ENCODE measurements at regions not wholly inside any gene's neighbourhood (a gene's known extent, or its start where the extent isn't known, plus 50 kb on each side); places are given as distances from the start of the nearest gene placed in this dataset.
"Not testable (repeated sequence)": the region's sequence is repeated elsewhere in the genome, so short reads cannot be mapped to it uniquely, and the experiment has no call there.

- DNase-seq (ENCODE audit: low read depth): not testable (repeated sequence)
These were observed 163.0 kb downstream of the PMAIP1 start for GRCh38 chr18:60062831-60063230.

- no peak for DNase-seq (ENCODE audit: low read depth)
These were observed 162.6 kb downstream of the PMAIP1 start for GRCh38 chr18:60062396-60062795.

DNA sequence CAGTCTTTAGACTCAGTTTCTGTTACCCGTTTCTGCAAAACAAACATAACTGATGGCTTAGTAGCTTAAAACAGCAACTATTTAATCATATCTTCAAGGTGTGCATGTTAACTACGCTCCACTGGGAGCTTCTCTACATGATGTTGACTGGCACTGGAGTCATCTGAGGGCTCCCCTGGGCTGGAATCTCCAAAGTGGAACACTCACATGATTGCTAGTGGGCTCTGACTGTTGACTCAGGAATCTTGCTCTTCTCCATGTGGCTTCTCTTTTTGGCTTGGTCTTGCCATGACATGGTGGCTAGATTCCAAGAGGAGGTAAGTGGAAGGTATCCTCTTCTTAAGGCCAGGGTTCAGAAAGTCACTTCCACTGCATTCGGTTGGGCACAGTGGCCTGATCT, 160.8 kb downstream of the PMAIP1 start:
- DNase-seq (ENCODE audit: low read depth): no peak

DNA sequence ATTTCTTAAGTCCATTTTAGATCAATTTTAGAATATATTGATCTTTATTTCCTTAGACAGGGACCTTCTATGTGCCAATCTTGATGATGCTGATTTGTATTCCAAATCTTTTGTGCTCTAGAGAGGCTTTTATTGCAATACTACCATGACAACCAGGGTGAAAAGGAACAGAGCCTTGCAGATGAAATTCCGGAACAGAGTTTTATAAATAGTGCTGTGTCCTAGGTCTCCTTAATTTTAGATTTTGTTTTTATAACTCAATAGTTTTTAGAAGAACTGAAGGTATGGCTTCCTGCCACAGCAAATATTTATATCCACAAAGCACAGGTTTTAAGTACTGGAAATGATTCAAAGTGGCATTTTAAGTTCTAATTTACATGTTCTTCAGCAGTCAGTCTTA, 160.2 kb downstream of the PMAIP1 start:
- DNase-seq (ENCODE audit: low read depth): no peak

- no peak for DNase-seq (ENCODE audit: low read depth)
These were observed 159.4 kb downstream of the PMAIP1 start for GRCh38 chr18:60059216-60059615.

DNA sequence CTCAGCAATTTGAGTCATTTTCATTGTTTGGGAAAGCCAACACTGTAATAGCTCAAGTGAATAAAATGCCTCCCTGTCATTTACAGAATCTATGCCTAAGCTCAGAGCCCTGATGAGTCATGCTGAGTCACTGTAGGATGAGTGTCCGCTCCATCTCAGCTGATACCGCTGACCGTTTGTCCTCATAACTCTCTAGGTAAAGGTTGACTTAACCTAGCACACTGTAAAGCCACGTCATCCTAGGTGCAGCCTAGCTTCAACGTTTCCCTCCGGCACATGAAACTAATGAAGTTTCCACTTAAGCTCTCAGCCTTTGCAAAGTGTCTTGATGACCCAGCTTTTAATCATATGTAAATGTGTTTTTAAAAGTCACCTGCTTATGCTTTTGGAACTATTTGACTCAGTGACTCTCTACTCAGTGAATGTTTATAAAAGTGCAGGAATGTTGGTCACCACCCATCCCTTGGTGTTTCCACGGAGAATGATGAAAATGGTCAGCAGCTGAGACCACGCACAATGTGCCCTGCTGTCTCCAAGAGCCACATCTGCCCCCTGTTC, 154.0 kb downstream of the PMAIP1 start:
- no peak for DNase-seq (ENCODE audit: low read depth)

DNA sequence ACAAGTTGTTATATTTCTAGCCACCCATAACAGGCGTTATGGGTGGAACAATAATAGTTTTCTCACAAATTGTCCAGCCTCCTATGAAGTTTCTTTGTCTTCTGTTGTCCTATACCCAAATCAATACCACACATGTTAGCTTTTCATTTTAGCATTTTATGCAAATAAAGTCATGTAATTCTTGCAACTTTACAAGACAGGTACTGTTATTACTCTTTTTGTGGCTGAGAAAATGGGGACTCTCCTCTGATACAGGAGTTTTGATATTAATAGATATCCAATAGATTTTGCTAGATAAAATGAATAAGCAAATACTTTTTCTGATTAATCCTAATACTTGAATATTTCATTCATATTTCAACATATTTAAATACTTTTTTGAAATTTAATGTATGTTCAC, 151.0 kb downstream of the PMAIP1 start:
- DNase-seq (ENCODE audit: low read depth): no peak

GRCh38 chr18:60049172-60049571, 149.4 kb downstream of the PMAIP1 start:
- DNase-seq (ENCODE audit: low read depth): no peak

GRCh38 chr18:60047556-60047955, 147.8 kb downstream of the PMAIP1 start:
- no peak for DNase-seq (ENCODE audit: low read depth)

DNA sequence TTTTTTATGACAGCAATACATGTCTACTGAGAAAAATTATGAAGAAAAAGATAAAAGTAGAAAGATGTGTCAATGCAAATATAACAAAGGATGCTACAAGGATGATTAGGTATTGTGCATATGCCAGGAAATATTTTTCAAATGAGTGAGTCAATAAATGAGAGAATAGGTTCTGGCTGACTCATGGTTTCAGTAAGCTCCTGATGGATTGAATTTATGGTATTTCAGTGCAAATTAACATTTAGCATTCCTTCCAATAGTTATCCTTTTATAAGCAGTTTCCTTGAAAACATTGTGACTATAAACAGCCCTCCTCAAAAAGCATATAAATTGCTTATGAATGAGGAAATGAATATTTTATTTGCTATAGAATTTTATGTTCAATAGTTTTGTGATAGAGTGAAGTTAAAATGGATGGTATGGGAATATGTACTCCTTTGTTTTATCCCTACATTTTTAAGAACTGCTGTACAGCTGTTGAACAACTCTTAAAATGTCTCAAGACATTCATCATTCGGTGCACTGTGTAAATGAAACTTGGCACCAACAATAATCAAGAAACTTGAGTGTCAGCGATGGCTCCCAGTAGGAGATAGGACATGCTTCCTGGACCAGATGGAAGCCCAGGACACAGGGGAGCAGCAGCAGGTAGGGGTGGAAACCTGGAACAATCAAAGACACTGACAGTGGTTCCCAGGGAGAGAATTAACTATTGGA, 144.7 kb downstream of the PMAIP1 start:
- DNase-seq (ENCODE audit: low read depth): no peak

DNA sequence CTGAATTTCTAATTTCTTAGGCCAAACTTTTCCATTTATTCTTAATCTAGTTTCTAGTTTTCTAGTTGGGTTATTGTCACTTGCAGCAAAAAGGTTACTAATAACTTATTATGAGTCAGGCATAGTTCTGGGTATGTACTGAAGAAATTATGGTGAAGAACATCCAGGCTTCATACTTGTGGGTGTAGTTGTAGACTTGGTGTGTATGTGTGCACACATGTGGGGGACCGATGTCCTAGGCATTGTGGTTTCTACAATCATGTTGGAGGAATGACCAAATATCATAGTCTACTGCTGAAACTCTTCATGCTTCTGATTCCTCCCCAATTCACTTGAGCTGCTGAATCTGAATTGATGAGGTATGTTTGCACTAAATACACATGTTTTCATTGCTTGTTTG, 141.2 kb downstream of the PMAIP1 start:
- DNase-seq (ENCODE audit: low read depth): no peak

- no peak for DNase-seq (ENCODE audit: low read depth)
These were observed 138.9 kb downstream of the PMAIP1 start for GRCh38 chr18:60038731-60039130.

GRCh38 chr18:60027397-60027796, 127.6 kb downstream of the PMAIP1 start:
- no peak for DNase-seq (ENCODE audit: low read depth)

DNA sequence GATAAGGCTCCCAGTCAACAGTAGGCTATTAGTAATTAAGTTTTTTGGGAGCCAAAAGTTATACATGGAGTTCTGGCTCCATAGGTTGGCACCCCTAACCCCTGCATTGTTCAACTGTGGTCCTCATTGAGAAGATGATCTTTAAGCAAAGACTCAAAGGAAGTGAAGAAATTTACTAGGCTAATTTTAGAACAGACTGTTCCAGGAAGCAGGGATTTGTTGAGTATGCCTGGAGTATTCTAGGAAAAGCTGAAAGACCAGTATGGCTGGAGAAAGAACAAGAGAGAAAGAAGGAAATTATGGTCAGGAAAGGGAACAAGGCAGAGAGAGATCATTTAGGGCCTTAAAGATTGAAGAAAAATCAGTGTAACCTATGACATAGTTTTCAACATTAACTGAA, 125.1 kb downstream of the PMAIP1 start:
- no peak for DNase-seq (ENCODE audit: low read depth)

GRCh38 chr18:60024345-60024744, 124.5 kb downstream of the PMAIP1 start:
- no peak for DNase-seq (ENCODE audit: low read depth)

GRCh38 chr18:60022671-60023276, 123.0 kb downstream of the PMAIP1 start:
- no peak for DNase-seq (ENCODE audit: low read depth)

- DNase-seq (ENCODE audit: low read depth): no peak
These were observed 121.8 kb downstream of the PMAIP1 start for GRCh38 chr18:60021556-60021955.

DNA sequence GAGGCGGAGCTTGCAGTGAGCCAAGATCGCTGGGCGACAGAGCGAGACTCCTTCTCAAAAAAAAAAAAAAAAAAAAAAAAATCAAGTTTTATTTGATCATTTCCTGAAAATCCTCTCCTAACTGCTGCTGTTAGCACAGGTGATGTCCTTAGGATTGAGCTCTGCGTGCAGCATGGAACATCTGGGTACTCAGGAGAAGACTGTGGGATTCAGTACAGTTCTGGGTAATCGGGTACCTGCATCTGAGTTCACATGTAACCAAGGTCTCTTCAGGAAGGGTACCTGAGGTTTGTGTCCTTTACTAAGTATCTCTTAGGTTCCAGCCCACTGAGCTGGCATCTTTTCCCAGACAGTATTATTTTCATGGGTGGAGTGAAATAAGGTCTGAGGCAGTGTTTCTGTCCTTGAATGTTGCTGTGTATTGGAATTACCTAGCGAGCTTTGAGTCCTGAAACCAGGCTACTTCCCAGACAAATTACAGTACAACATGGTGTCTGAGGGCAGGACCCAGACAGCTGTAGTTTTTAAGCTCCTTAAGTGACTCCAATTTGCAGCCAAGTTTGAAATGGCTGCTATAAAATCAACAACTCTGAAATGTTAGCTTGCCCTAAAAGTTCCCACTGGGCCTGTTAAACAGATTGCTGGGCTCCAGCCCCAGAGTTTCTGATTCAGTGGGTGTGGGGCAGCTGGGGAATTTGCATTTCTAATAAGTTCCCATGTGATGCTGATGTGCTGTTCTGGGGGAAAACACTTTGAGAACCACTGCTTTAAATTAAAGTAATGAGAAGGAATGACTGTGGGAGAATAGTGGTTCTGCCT, 120.5 kb downstream of the PMAIP1 start:
- DNase-seq (ENCODE audit: low read depth): no peak

- DNase-seq (ENCODE audit: low read depth): no peak
These were observed 119.7 kb downstream of the PMAIP1 start for GRCh38 chr18:60019463-60019840.

DNA sequence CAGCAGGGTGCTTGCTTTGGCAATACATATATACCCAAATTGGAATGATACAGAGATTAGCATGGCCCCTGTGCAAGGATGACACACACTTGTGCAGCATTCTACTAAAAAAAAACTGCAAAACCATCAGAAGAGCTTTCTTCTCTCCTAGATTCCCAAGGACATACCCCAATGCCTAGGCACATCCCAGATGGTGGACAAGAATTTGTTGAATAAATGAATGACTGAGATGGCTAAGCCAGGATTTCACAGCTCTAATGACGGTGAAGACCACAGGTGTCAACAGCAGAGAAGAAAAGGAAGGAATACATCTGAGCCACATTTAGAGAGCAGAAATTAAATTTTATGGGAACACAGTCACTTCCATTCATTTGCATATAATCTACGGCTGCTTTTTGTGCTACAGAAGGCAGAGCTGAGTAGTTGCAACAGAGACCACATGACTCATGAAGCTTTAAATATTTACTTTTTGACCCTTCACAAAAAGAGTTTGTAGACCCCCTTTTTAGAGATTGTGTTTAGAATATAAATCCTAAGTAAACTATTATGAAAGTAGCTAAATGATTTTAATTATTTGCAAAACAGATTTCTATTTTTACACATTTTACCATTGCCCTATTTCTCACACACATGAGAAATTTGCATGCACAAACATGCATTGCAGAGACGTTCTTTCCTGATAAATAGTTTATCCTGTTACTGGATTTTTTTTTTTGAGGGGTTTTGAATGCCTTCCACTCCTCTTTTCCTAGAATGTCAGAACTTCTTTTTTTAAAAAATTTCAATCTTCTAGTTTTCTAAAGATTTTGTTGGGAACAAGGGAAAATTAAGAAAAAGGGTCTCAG, 119.0 kb downstream of the PMAIP1 start:
- no peak for DNase-seq (ENCODE audit: low read depth)

GRCh38 chr18:60018134-60018533, 118.3 kb downstream of the PMAIP1 start:
- DNase-seq (ENCODE audit: low read depth): not testable (repeated sequence)

GRCh38 chr18:60017371-60017770, 117.6 kb downstream of the PMAIP1 start:
- no peak for DNase-seq (ENCODE audit: low read depth)

Measured in activated gamma-delta T cell treated with anti-CD3 and anti-CD28 coated beads, Interleukin-2, amount 50 U/mL, for 16 hours (primary cell).